K562 (cell line): ENCODE measurements at regions not wholly inside any gene's neighbourhood (a gene's known extent, or its start where the extent isn't known, plus 50 kb on each side); places are given as distances from the start of the nearest gene placed in this dataset.

ENCODE experiments used
- ATAC-seq: fragments of 200-7000 bp; cut with Tn5 transposase; 3 replicates; pipeline ENCODE4 v1.9.1; 2020; ENCODE audit warnings: moderate library complexity
- BruUV-seq: library from RNA; stranded (reverse); fragments of 400-500 nt; replicated peaks from 2 replicates; lab custom pipeline; 2021; lab: Mats Ljungman, UMichigan
- CTCF ChIA-PET: fragments of 300-600 bp; formaldehyde crosslinking; extraction: SDS; loops from one replicate; lab custom pipeline; 2021; ENCODE audit warnings: low intra/inter-chr PET ratio; lab: Yijun Ruan, JAX
- POLR2A ChIA-PET: fragments of 300-600, 350-650 bp; sonication (Branson Sonifier 250); formaldehyde crosslinking; extraction: SDS; loops from one replicate; lab custom pipeline; 2021; ENCODE audit warnings: antibody characterized with exemption, inconsistent platforms; lab: Yijun Ruan, JAX
- DNase-seq, 4 experiments: peaks; one replicate each; pipeline versions ENCODE4 v3.0.0 to v3.0.0-alpha.2; 2011 to 2018; ENCODE audit warnings: low spot score in 3 of 4, mixed read lengths in 3 of 4; ENCODE audit errors: extremely low read depth in 1 of 4
- FAIRE-seq: peaks from 2 replicates; lab custom pipeline; 2011; peaks lifted over from hg19 to GRCh38; lab: Jason Lieb, UNC
- H2AFZ ChIP-seq: 2 replicates; pipeline ENCODE4 v1.6.0; 2011; ENCODE audit warnings: low read depth, low read length, control low read depth, inconsistent platforms
- H3K27ac ChIP-seq: fragments of 200-600 bp; 3 replicates; pipeline ENCODE4 v1.8.0; 2011; ENCODE audit warnings: low read depth, mild to moderate bottlenecking, control low read depth, inconsistent platforms, low read length, moderate library complexity, mixed read lengths; ENCODE audit errors: extremely low read depth
- H3K27me3 ChIP-seq, 2 experiments: fragments of 300-600 bp in 1 of 2; 2 replicates in 1 of 2; 3 replicates in 1 of 2; pipeline versions ENCODE4 v1.6.0 to v1.8.0; 2011; ENCODE audit warnings: inconsistent platforms in 2 of 2, low read length in 2 of 2, mild to moderate bottlenecking in 1 of 2, mixed read lengths in 1 of 2, moderate library complexity in 1 of 2; ENCODE audit not compliant: control insufficient read depth in 2 of 2, insufficient read depth in 2 of 2
- H3K36me3 ChIP-seq: fragments of 300-600 bp; 3 replicates; pipeline ENCODE4 v1.8.0; 2011; ENCODE audit warnings: mild to moderate bottlenecking, low read length, inconsistent platforms; ENCODE audit not compliant: control insufficient read depth, insufficient read depth
- H3K4me1 ChIP-seq, 2 experiments: fragments of 200-600 bp in 1 of 2; replicated peaks in 1 of 2; 2 replicates in 1 of 2; 3 replicates in 1 of 2; pipeline versions ENCODE4 v1.5.1 to v1.8.0; 2011; ENCODE audit warnings: inconsistent platforms in 2 of 2, low read length in 2 of 2, mild to moderate bottlenecking in 1 of 2, mixed read lengths in 1 of 2, moderate library complexity in 1 of 2; ENCODE audit not compliant: control insufficient read depth in 2 of 2, insufficient read depth in 2 of 2
- H3K4me2 ChIP-seq: 2 replicates; pipeline ENCODE4 v1.6.1; 2011; ENCODE audit warnings: low read length, control low read depth, inconsistent platforms, mixed read lengths; ENCODE audit not compliant: insufficient read depth
- H3K4me3 ChIP-seq: fragments of 200-600 bp; sonication (generic), shearing (Covaris generic); 2 replicates; pipeline ENCODE4 v1.5.1; 2016; ENCODE audit warnings: control low read depth, inconsistent platforms
- H3K79me2 ChIP-seq: fragments of 200-600 bp; 3 replicates; pipeline ENCODE4 v1.8.0; 2011; ENCODE audit warnings: low read length, inconsistent platforms; ENCODE audit not compliant: control insufficient read depth, insufficient read depth
- H3K9ac ChIP-seq, 2 experiments: 2 replicates each; pipeline versions ENCODE4 v1.6.0 to v1.6.1; 2011; ENCODE audit warnings: low read depth in 2 of 2, low read length in 2 of 2, control low read depth in 1 of 2, inconsistent platforms in 1 of 2, mild to moderate bottlenecking in 1 of 2, mixed read lengths in 1 of 2; ENCODE audit not compliant: insufficient read depth in 1 of 2
- H3K9me1 ChIP-seq: one replicate; pipeline ENCODE4 v1.6.0; 2011; ENCODE audit warnings: inconsistent platforms, mild to moderate bottlenecking, low read length, moderate library complexity; ENCODE audit not compliant: control insufficient read depth, insufficient read depth
- H3K9me3 ChIP-seq: replicated peaks from 2 replicates; pipeline ENCODE4 v1.5.1; 2011; ENCODE audit warnings: low read depth, low read length, inconsistent platforms; ENCODE audit not compliant: control insufficient read depth, insufficient read depth
- H4K20me1 ChIP-seq: replicated peaks from 2 replicates; pipeline ENCODE4 v1.6.1; 2011; ENCODE audit warnings: low read length, inconsistent platforms, mixed read lengths; ENCODE audit not compliant: control insufficient read depth, insufficient read depth
- CREB5 ChIP-seq: fragments of 250-450 bp; sonication (Bioruptor Pico); IDR thresholded peaks from 2 replicates; pipeline ENCODE4 v1.5.0; 2020; ENCODE audit warnings: mild to moderate bottlenecking
- KAT7 ChIP-seq: sonication (generic); formaldehyde crosslinking; IDR thresholded peaks from 2 replicates; pipeline ENCODE4 v1.8.0; 2022; ENCODE audit warnings: missing genetic modification reagents, mild to moderate bottlenecking, borderline replicate concordance
- RFX1 ChIP-seq: fragments of 450-650 bp; IDR thresholded peaks from 2 replicates; pipeline ENCODE4 v1.6.1; 2016; ENCODE audit warnings: mild to moderate bottlenecking, moderate library complexity
- WGBS: fragments of 100-300 bp; shearing (Covaris generic); methylation state at CpG from one replicate; pipeline ENCODE4 v1.1.6; 2016; ENCODE audit warnings: low coverage, mixed read lengths; ENCODE audit not compliant: insufficient coverage; ENCODE audit errors: missing lambda C conversion rate; 5-methylcytosine and 5-hydroxymethylcytosine counted together
- in situ Hi-C: fragments of 300-500 bp; cut with MboI; formaldehyde crosslinking; loops from 4 replicates; pipeline ENCODE4 v1.15.0; 2018; ENCODE audit warnings: inconsistent platforms, mixed read lengths
- intact Hi-C: fragments of 100-400 bp; cut with micrococcal nuclease; formaldehyde crosslinking; loops from 2 replicates; pipeline ENCODE4 v1.14.2; 2022

GRCh38 chr2:238789317-238789806 lies 58.5 kb upstream of the TWIST2 start (continued):
- TF ChIP-seq CREB5 (CRISPR knock-in tag) = no peak
- TF ChIP-seq, all 486 proteins: peak for 0

- Histone ChIP-seq H3K9ac (no peak overlapping the region), H3K4me3 (no peak overlapping the region), H3K79me2 (no peaks in the 10 kb centered on the region), H3K36me3 (no peaks in the 10 kb centered on the region), H3K9me3 (no peaks in the 10 kb centered on the region), H3K4me1 (no peaks in the 10 kb centered on the region)
- no TSS peak for BruUV-seq
- DNase-seq = no peak
- CTCF ChIA-PET = no interaction called here
- TF ChIP-seq KAT7 (CRISPR knock-in tag) (no peak), RFX1 (peak; percentile 29; the same call in 1 of the 2 replicates)
- TF ChIP-seq, all 486 proteins: peak for 1
- ATAC-seq = no peak
- no peak for FAIRE-seq
- no peak overlapping the region for H3K27ac ChIP-seq
- peaks cover 16 to 35% of the 10 kb centered on the region in 2 experiments for H3K27me3 ChIP-seq
- H3K4me2 ChIP-seq = no peak overlapping the region
- no peaks in the 10 kb centered on the region; the same call in 1 of the 2 replicates for H4K20me1 ChIP-seq
- POLR2A ChIA-PET = interaction anchor here (0.8 kb wide), 1 partner anchor 11 kb away, joined by 3 read pairs; no protein-coding TSS in a partner anchor
- intact Hi-C loops (no loop called here), in situ Hi-C loops (loop anchor here (25.0 kb wide), 1 partner anchor 428 kb away; no protein-coding TSS in a partner anchor)
- 1% methylated on average over 16 of the region's 16 CpGs for WGBS
- H2AFZ ChIP-seq = no peak overlapping the region
- no peaks in the 10 kb centered on the region for H3K9me1 ChIP-seq
Measured at GRCh38 chr2:238790126-238790832, 57.6 kb upstream of the TWIST2 start.
